ENCODE measurements at regions not wholly inside any gene's neighbourhood (a gene's known extent, or its start where the extent isn't known, plus 50 kb on each side); places are given as distances from the start of the nearest gene placed in this dataset.
"Not testable (repeated sequence)": the region's sequence is repeated elsewhere in the genome, so short reads cannot be mapped to it uniquely, and the experiment has no call there.

DNA sequence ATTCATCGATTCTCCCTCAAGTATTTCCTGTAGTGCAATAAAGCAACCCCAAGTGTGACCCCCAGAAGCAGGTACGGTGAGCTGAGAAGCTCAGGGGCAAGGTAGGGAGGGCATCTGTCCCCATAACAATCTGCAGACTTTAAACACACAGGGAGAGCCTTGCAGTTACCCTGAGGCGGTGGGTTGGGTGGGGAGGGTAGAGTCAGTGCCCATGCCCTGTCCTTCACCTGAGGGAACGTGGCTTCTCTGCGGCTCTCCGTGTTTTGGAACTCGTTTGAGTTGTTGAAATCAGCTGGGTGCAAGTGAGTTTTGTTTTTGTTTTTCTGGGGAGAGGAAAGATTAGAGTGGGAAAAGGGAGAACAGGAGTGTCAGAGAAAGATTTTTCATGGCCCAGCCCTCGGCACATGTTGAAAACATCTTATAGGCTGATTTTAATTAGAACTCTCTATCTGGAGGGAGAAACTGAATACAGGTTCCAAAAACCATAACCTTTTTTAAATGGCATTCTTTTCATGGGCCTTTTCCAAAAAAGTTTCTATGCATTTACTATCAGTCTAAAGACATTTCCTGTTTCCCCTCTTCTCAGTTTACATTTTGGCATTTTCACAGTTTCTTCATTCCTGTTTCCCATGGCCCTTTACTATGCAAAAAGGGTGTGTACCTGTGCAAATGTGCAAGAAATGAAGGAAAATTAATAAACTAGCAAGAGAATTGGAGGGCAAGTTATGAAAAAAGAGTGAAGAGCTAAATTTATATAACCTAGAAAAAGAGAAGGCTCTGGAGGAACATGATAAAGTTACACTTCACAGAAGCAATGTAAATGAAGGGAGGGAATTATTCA is 266.5 kb upstream of the VLDLR start:
- no peak for DNase-seq (ENCODE audit: low read depth)

DNA sequence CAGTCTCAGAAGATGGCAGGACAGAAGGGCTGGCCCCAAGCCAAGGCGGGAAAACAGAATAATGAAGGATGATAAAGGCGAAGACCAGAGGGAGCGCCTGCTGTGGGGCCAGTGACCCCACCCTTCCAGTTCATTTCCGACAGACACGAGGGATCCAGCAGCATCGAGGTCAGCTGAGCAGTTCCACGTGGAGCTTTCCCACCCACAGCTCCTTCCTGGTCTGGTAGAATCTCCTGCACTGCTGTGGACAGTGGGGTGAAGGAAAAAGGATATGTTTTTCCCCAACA is 265.9 kb upstream of the VLDLR start:
- no peak for DNase-seq (ENCODE audit: low read depth)

DNA sequence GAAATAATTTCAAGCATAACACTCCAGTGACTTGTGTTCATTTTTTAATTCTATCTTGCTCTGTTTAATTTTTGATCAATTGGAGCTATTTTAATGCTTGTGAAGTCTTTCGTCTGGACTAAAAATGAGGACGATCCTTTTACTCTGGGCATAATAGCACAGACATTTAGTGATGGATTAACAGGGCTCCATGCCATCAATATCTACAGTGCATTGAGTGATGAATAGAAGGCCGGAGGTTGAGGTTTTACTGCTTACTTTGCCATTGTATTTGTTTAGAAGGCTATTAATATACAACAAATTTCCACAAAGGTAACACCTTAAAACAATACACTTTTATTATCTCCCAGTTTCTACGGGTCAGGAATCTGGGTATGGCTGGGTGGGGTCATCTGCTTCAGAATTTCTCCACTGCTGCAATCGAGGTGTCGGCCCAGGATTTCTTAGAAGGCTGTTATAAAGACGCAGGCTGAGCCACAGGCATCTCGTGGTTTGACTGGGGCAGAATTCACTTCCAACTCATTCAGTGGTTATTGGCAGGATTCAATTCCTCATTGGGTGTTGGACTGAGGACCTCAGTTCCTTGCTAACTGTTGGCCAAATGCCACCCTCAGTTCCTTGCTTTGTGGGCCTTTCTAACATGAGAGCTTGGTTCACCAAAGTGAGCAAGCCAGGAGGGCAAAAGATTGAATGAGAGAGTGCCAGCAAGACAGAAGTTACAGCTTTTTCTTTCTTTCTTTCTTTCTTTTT is 265.4 kb upstream of the VLDLR start:
- peak; percentile 54 for DNase-seq (ENCODE audit: low read depth)

DNA sequence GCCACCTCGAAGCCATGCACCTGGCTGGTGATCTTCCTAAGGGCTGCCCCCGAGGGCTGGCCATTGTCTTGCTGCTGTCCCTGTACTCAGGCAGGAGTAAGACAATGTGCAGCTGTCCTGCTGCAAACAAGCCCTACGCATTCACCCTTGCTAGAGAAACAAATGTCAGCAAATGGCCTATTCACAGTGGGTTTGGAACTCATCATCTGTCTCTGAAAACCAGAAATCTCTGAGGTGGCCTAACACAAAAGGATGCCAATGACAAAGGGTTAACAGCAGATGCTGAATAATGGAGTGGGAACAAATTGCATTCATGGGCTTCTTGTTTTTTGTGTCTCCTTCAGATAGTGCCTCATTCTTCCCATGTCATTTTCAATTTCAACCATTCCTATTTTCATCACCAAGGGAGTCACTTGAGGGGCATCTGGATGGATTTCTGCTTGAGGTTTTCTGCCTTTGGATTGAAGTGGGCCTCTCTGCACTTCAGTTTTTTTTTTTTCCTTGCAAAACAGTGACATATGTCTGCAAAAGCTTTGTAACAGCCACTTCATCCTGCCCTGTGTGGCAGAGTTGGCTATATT is 261.6 kb upstream of the VLDLR start:
- DNase-seq (ENCODE audit: low read depth), result no peak

DNA sequence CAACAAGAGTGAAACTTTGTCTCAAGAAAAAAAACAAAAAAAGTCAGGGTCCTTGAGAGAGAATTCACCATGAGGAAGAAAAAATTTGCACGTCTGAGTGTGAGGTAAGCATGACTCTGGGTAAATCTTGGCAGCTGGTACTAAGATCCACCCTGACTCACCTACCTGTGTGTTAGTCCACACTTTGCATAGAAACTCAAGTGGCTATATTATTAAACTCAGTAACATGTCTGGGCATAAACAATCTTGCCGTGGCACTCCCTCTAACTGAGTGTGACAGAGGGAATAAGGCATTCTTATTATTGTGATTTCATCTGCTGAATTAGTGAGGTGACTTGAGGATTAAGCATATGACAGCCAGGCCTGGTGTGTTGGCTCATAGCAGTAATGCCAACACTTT is 259.4 kb upstream of the VLDLR start:
- DNase-seq (ENCODE audit: low read depth), result no peak

DNA sequence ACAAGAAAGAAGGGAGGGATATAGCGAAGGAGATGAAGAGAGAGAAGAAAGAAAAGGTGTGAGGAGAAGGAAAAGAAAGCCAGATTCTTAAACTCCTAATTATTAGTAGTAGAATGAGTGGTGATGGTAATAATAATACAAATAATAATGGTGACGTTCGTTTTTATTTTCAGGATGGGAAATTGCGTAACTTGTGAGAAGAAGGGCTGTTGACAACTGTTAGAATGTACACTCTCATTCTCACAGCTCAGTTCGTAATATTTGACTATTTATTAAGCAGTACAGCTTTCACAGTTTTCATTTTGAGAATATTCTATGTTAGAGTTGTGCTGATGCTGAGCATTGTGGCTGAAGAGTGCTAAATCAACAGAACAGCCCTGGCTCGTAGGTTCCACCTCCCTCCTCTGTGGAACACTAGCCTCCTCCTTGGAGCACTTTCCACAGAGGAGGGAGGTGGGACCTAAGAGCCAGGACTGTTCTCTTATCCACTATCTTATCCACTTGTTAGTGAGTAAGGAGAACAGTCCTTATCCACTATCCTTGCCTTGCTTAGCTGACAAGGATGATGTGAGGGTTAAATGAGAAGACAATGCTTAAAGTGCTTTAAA is 258.3 kb upstream of the VLDLR start:
- DNase-seq (ENCODE audit: low read depth), result no peak

DNA sequence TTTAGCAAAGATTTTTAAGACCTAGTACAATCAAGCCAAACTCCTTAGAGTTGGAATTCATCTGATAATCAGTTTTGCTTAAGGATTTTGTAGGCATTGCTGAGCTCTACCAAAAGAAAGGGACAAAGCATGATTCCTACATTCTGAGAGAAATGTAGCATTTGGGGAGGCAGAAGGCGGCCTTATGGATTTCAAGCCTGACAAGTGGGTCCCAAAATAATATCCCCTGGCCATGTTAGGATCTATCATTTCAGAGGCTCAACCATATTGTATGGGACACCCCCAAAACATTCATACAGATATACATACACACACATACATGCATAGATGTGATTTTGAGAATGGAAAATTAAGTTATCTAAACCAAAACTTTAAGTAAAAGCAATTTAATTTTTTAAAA is 257.8 kb upstream of the VLDLR start:
- no peak for DNase-seq (ENCODE audit: low read depth)

DNA sequence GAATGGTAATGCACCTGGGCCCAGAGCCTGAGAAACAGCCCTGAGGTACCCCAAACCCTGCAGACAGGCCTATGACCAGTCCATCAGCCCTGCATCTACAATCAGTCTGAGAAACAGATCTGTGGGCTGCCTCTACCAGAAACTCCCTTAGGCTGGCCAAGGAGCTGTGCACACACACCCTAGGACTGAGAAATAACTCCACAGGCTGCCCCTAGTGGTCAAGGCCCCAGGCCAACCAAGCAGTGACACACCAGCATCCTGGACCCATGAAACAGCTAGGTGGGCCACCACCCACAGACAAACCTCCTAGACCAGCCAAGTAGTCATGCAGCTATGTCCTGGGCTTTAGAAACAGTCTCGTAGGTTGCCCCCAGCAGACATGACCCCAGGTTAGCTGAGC is 253.6 kb upstream of the VLDLR start:
- DNase-seq (ENCODE audit: low read depth), result no peak

DNA sequence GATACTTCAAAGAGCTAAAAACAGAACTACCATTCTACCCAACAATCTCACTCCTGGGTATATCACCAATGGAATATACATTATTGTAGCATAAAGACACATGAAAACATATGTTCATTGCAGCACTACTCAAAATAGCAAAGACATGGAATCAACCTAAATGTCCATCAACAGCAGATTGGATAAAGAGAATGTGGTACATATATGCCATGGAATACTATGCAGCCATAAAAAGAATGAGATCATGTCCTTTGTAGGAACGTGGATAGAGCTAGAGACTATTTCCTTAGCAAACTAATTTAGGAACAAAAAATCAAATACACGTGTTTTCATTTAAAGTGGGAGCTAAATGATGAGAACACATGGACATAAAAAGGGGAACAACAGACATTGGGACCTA is 247.9 kb upstream of the VLDLR start:
- DNase-seq (ENCODE audit: low read depth), result no peak

DNA sequence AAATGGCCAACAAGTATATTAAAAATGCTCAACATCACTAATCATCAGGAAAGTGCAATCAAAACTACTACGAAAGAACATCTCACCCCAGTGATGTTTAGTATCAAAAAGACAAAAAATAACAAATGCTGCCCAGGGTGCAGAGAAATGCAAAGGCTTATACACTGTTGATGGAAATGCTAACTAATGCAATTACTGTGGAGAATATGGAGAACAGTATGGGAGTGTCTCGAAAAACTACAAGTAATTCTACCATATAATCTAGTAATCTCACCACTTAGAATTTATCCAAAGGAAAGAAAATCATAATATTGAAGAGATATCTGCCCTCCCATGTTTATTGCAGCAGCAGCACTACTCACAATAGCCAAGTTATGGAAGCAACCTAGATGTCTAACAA is 246.5 kb upstream of the VLDLR start:
- DNase-seq (ENCODE audit: low read depth), result no peak

DNA sequence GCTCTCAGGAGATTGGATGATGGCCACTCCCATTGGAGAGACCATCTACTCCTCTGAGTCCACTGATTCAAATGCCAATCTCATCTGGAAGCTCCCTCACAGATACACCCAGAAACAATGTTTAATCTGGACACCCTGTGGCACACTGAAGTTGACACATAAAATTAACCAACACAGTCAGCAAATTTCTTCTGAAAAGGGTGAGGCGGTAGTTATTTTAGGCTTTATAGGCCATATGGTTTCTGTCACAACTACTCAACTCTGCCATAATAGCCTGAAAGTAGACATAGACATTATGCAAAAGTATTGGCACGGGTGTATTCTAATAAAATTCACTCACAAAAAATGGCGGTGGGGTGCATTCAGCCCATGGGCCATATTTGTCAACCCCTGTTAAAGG is 244.5 kb upstream of the VLDLR start:
- no peak for DNase-seq (ENCODE audit: low read depth)

DNA sequence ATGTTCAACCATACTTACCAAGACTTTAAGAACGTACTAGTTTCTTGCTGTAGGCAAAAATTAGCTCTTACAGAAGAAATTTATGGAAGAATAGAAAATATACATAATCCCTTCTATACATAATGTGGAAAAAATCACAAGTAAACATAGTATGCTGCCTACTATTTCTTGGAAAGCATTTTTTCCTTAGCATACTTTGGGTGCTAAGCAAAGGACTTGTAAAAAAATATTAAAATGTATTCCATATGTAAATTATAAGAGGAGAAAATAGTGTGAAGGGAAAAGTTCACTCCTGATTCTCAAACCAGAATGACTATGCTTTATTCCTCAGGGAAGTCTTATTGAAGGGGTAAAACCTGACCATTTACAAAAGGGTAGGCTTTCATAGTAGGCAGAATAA is 243.8 kb upstream of the VLDLR start:
- no peak for DNase-seq (ENCODE audit: low read depth)

DNA sequence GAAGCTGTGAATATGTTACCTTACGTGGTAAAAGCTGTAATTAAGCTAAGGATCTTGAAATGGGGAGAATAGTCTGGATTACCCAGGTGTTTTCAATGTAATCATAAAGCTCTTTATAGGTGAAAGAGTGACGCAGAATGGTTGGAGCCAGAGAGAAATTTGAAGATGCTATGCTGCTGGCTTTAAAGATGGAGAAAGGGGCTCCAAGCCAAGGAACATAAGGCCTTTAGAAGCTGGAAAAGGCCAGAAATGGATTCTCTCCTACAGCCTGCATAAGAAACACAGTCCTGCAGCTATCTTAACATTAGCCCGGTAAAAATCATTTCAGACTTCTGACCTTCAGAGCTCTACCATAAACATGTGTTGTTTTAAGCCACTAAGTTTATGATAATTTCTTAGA is 243.3 kb upstream of the VLDLR start:
- no peak for DNase-seq (ENCODE audit: low read depth)

DNA sequence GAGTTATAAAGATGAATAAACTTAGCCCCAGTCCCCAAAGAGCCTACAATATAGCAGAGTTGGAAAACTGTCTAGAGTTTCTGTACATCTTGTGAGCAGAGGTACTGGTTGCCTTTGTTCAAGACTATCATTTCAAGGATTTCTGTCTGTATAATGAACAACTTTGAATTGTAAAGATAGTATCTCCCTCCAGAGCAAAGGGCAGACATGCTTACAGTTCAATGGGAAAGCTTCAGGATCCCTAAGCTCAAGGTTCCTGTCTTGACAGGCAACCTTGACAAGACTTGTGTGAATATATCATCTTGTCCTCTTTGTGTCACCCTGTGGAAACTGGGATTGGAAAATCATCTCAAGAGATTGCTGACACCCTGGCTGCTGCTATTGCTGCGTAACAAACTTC is 242.8 kb upstream of the VLDLR start:
- DNase-seq (ENCODE audit: low read depth), result no peak

DNA sequence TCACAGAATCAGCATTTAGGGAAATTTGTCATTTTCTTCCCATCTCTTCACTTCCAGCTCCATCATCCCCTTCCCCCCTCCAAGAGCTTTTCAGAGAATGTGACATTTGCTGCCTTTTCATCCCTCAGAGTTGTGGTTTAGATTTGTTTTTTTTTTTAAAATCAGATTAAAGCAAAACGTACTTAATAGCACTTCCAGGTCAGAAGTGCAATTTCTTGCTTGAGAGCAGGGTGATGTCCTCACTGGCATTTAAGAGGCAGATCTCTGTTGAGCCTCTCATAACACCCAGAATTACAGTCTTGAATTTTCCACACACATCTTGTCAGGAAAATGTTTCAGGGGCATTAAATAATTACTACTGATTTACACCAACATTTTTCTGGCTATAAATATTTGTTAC is 236.8 kb upstream of the VLDLR start:
- no peak for DNase-seq (ENCODE audit: low read depth)

DNA sequence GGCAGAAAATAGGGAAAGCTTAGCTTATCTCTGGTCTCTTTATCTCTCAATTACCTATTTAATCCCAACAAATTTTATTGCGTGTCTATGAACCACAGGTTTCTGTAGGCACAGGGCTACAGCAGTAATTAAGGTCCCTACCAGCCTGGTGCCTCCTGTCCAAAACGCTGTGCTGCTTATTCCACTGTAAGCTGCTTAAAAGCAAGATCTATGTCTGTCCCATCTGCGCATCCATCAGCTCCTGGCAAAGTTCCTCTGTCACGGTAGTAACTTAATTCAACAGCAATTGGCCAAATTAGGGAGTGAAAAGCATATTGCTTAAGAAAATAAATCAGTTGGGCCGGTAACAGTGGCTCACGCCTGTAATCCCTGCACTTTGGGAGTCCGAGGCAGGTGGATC is 235.8 kb upstream of the VLDLR start:
- DNase-seq (ENCODE audit: low read depth), result no peak

DNA sequence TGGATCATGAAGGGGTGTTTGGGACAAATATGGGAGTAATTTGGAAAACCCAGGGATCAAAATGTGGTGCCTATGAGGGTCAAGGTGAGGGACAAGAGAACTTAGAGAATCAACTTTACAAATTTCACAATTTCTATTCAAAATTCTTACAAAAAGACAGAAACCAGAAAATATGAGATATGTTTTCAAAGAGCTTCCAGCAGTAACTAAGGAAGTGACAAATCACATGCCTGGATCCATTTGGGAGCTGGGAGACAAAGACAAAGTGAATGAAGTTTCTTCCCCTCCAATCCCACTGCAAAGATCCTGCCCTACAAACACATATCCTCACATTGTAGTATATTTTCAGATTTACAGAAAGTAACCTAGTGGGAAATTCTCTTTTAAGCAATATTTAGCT is 235.0 kb upstream of the VLDLR start:
- DNase-seq (ENCODE audit: low read depth), result no peak

DNA sequence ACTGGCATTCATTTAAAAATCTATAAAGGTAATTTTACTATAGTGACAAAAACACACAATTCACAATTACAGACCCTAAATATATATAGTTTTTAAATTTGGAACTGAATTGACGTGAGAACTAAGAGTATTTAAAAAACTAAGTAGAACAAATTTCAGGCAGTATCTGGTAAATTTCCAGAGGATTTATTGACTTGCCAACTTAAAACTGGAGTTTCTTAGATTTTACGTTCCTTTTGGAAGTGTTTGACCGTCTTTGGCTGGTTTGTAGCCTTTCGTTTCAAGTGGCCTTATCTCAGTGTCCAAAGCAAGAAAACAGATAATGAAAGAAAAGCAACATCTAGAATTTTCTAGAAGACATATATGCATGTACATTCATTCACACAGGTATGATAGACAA is 234.4 kb upstream of the VLDLR start:
- no peak for DNase-seq (ENCODE audit: low read depth)

DNA sequence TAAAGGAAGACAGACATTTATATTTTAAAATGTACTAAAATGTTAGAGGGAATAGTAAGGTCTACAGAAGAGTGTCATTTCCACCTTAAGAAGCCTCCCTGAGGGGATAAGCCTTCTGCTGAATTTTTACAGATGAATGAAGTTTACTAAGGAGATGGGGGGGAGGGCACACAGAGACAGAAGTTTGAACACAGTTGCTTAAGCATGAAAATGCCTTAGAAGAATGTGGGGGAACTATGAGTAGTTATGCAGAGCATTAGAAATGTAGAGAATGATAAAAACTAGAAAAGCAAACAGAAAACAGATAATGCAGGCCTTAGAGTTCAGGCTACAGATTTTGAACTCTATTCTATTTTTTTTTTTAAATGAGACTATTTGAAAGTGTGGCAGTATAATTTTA is 232.2 kb upstream of the VLDLR start:
- DNase-seq (ENCODE audit: low read depth), result peak; percentile 58

DNA sequence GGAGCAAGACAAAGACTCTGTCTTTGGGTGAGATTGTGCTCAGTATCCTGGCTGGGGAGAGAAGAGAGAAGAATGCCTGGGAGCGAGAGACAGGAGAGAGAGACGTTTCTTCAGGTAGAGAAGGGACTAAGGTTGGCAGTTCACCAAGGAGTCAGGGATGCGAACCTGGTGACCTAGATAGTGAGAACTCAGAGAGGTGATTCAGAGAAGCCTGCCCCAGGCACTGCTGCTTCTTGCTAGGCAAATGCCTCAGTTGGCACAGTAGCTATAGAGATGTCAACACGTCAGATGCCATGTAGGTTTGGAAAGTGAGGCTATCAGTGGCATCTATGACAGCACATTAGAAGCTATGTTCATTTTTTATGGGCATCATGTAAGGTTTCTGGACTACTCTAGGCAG is 231.6 kb upstream of the VLDLR start:
- DNase-seq (ENCODE audit: low read depth), result no peak

DNA sequence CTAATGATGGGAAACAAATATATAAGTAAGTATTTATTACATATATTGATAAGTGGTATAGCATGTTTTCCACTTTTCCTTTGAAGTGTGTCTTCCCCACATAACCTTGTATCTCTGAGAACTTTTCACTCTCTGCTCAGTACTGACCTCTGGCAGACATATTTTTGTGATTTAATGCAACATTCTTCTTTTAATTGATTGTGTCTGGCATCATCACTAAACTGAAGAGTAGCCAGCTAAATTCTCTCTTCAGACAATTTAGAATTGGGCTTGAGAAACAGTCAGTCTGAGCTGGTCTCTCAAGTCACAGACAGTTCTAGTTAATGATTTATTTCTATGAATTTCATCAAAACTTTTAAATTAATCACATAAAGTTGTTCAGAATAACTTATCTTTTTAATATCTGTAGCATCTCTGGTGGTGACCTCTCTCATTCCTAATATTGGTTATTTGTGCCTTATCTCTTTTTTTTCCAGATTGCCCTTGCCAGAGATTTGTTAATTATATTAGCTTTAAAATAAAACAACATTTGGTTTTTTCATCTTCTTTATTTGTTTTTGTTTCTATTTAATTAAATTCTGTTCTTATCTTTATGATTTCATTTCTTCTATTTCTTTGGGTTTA is 230.0 kb upstream of the VLDLR start:
- DNase-seq (ENCODE audit: low read depth), result not testable (repeated sequence)

DNA sequence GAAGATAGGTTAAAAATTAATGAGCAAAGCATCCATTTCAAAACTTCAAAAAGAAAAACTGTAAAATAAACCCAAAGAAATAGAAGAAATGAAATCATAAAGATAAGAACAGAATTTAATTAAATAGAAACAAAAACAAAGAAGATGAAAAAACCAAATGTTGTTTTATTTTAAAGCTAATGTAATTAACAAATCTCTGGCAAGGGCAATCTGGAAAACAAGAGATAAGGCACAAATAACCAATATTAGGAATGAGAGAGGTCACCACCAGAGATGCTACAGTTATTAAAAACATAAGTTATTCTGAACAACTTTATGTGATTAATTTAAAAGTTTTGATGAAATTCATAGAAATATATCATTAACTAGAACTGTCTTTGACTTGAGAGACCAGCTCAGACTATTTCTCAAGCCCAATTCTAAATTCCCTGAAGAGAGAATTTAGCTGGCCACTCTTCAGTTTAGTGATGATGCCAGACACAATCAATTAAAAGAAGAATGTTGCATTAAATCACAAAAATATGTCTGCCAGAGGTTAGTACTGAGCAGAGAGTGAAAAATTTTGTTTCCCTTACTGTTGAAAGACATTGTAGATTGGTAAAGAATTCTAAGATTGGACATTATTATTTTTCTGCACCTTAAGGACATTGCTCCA is 227.4 kb upstream of the VLDLR start:
- DNase-seq (ENCODE audit: low read depth), result not testable (repeated sequence)
